ENCODE measurements at regions not wholly inside any gene's neighbourhood (a gene's known extent, or its start where the extent isn't known, plus 50 kb on each side); places are given as distances from the start of the nearest gene placed in this dataset.

DNA sequence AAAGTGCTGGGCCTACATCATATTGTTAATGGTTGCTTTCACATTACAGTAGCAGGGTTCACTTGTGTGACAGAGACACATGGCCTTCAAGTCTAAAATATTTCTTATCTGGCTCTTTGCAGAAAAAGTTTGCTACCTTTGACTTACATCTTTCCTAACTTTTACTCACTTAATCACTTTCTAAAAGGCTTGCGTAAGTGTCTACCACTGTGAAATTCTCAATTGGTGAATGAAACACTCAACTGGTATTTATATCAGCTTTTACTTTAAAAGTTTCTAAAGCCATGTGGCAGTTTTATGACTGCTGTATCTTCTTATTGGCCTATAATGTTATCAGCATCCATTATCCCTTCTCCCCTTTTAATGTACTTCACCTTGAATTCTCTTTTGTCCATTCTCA is 554.5 kb downstream of the ZIC1 start:
- TF ChIP-seq, protein P1, sequence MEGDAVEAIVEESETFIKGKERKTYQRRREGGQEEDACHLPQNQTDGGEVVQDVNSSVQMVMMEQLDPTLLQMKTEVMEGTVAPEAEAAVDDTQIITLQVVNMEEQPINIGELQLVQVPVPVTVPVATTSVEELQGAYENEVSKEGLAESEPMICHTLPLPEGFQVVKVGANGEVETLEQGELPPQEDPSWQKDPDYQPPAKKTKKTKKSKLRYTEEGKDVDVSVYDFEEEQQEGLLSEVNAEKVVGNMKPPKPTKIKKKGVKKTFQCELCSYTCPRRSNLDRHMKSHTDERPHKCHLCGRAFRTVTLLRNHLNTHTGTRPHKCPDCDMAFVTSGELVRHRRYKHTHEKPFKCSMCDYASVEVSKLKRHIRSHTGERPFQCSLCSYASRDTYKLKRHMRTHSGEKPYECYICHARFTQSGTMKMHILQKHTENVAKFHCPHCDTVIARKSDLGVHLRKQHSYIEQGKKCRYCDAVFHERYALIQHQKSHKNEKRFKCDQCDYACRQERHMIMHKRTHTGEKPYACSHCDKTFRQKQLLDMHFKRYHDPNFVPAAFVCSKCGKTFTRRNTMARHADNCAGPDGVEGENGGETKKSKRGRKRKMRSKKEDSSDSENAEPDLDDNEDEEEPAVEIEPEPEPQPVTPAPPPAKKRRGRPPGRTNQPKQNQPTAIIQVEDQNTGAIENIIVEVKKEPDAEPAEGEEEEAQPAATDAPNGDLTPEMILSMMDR (IDR thresholded peaks at IDR 0.05), result no peak
- no peak for TF ChIP-seq POLR2A (IDR thresholded peaks at IDR 0.05)
